GM21423 (cell line): ENCODE measurements at regions not wholly inside any gene's neighbourhood (a gene's known extent, or its start where the extent isn't known, plus 50 kb on each side); places are given as distances from the start of the nearest gene placed in this dataset.
A peak's percentile ranks its signal among the peaks of the same experiment; 100 is the strongest.
"Not testable (repeated sequence)": the region's sequence is repeated elsewhere in the genome, so short reads cannot be mapped to it uniquely, and the experiment has no call there.

Experiments
- ATAC-seq: cut with Tn5 transposase; IDR thresholded peaks from one replicate; pipeline ENCODE4 v1.9.1; 2021; ENCODE audit warnings: mild to moderate bottlenecking, moderate library complexity; ENCODE audit not compliant: unreplicated experiment

DNA sequence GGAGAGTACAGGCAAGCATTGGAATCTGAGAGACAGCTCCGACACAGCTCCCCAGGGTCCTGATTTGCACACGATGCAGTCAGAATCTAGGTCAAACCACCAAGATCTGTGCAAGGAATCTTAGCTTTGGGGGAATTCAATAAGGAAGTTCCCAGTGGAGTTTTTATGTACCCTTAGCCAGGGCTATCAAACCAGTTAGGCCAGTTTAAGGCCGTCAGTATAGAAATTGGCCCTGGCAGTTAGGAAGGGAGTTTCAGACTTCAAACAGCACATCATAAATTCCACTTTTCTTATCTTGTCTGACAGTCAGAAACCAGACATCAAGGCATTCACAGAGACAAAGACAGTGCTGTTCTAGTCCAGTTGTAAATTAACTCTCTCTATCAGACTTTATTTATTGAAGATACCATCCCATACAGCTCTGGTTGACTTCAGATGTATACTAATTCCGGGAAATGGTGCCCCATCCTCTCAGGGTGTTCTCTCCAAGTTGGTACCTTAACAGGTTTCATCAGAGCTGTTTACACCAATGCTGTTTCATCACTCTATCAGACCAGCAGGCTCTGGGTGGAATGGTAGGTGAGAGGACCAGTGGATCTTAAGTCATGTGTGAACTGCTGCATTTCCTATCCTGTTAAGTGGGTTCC, 157.5 kb upstream of the ATF7IP start:
- no peak for ATAC-seq

GRCh38 chr12:14211947-14212387, 153.5 kb upstream of the ATF7IP start:
- no peak for ATAC-seq

DNA sequence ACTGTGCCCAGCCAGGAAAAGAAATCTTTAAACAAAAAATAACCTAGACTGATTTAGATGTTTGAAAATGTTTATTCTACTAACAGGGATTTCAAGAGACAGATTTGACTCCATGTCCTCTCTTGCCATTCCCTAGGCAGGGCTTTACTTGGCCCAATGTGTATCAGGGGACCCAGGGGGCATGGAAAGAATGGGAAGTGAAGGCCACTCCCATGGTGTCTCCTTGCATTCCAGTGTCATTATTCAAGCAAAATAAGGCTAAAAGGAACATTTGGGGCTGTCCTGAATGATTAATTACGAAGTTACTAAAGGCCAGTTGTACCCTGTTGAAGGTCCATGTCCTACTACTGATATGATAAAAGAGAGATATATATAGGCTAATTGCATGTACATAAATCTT, 151.9 kb upstream of the ATF7IP start:
- no peak for ATAC-seq

GRCh38 chr12:14214495-14214894, 151.0 kb upstream of the ATF7IP start:
- ATAC-seq, result no peak

DNA sequence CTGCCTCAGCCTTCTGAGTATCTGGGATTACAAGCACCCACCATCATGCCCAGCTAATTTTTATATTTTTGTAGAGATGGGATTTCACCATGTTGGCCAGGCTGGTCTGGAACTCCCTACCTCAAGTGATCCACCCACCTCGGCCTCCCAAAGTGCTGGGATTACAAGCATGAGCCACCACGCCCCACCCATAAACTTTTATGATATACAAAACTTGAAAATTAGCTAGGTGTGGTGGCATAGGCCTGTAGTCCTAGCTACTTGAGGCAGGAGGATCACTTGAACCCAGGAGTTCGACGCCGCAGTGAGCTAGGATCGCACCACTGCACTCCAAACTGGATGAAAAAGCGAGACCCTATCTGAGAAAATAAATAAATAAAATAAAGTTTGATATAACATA, 149.5 kb upstream of the ATF7IP start:
- not testable (repeated sequence) for ATAC-seq

- ATAC-seq, result no peak
These were observed 148.8 kb upstream of the ATF7IP start for GRCh38 chr12:14216405-14217294.

DNA sequence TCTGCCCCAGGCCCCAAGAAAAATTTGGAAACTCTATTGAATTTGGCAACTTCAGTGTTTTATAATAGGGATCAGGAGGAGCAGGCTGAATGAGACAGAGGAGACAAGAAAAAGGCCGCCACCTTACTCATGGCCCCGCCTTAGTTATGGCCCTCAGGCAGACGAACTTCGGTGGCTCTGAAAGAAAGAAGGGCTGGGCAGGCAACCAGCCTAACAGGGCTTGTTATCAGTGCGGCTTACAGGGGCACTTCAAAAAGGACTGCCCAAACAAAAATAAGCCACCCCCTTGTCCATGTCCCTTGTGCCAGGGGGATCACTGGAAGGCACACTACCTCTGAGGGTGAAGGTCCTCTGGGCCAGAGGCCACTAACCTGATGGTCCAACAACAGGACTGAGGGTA, 146.3 kb upstream of the ATF7IP start:
- ATAC-seq, result no peak

DNA sequence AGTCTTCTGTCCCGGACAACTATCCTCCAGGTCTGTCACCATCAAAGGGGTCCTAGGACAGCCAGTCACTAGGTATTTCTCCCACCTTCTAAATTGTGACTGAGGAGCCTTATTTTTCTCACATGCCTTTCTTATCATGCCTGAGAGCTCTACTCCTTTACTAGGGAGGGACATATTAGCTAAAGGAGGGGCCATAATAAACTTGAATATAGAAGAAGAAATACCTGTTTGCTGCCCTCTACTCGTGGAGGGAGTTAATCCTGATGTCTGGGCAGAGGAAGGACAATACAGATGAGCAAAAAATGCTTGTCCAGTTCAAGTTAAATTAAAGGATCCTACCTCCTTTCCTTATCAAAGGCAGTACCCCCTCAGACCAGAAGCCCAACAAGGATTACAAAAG, 145.8 kb upstream of the ATF7IP start:
- not testable (repeated sequence) for ATAC-seq

- ATAC-seq, result no peak
These were observed 140.4 kb upstream of the ATF7IP start for GRCh38 chr12:14225064-14225463.

DNA sequence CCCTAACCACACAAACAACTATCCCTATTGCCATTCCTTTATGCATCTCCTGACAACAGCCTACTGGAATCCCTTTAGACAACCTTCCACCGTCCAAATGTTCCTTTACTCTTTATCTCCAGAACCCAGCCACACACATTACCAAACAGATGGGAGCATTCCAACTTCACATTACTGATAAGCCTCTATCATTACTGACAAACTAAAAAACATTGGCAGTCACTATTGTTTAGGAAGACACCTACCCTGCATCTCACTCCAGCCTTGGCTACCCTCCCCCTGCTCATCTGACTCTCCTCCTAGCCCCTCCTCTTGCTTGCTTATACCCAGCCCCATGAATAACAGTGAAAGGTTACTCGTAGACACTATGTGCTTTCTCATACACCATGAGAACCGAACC, 130.3 kb upstream of the ATF7IP start:
- not testable (repeated sequence) for ATAC-seq

GRCh38 chr12:14236641-14237040, 128.8 kb upstream of the ATF7IP start:
- ATAC-seq, result not testable (repeated sequence)

- no peak for ATAC-seq
These were observed 127.2 kb upstream of the ATF7IP start for GRCh38 chr12:14238221-14238792.

- peak; percentile 74 for ATAC-seq
These were observed 126.0 kb upstream of the ATF7IP start for GRCh38 chr12:14239350-14239934.

GRCh38 chr12:14239935-14240872, 125.3 kb upstream of the ATF7IP start:
- ATAC-seq, result peak; percentile 40

- ATAC-seq, result no peak
These were observed 124.6 kb upstream of the ATF7IP start for GRCh38 chr12:14240873-14241220.

DNA sequence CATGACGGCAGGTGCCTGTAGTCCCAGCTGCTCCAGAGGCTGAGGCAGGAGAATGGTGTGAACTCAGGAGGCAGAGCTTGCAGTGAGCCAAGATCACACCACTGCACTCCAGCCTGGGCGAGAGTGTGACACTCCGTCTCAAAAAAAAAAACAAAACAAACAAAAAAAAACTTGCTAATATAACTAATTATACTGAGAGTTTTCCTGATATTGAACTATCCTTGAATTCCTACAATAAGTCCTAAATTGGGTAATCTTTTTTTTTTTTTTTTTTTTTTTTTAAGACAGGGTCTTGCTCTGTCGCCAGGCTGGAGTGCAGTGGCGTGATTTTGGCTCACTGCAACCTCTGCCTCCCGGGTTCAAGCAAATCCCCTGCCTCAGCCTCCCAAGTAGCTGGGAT, 122.7 kb upstream of the ATF7IP start:
- not testable (repeated sequence) for ATAC-seq

GRCh38 chr12:14243941-14244340, 121.5 kb upstream of the ATF7IP start:
- ATAC-seq, result no peak

- ATAC-seq, result no peak
These were observed 120.4 kb upstream of the ATF7IP start for GRCh38 chr12:14244876-14245669.

- no peak for ATAC-seq
These were observed 118.3 kb upstream of the ATF7IP start for GRCh38 chr12:14247166-14247565.

DNA sequence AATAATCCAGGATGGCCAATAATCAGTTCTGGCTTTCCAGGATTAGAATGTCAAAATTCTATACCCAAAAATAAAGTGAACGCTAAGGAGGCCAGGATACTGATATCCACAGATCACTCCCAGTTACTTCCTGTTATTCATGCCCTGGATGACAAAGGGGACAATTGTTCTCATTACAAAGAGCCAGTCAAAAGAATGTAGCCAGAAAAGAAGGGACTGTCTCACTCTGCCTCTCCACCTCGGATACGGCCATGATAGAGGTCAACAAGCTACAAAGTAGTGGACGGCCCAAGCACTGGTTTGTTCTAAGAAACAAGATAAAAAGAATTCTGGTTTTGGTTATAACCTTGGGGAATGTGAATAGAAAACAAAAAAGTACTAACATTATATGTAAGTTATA, 116.1 kb upstream of the ATF7IP start:
- no peak for ATAC-seq
